NT2/D1 (cell line): ENCODE measurements at regions not wholly inside any gene's neighbourhood (a gene's known extent, or its start where the extent isn't known, plus 50 kb on each side); places are given as distances from the start of the nearest gene placed in this dataset.

Experiments used
- DNase-seq: peaks from one replicate; pipeline ENCODE4 v3.0.0-alpha.2; 2011; ENCODE audit warnings: low read depth, low spot score
- H3K27me3 ChIP-seq: 2 replicates; pipeline ENCODE4 v1.6.0; 2011; ENCODE audit warnings: mild to moderate bottlenecking; ENCODE audit not compliant: insufficient read length, insufficient read depth
- H3K36me3 ChIP-seq: 2 replicates; pipeline ENCODE4 v1.6.1; 2011; ENCODE audit warnings: mild to moderate bottlenecking, low read length, mixed read lengths; ENCODE audit not compliant: insufficient read depth, insufficient read length
- H3K4me1 ChIP-seq: 2 replicates; pipeline ENCODE4 v1.5.1; 2011; ENCODE audit not compliant: insufficient read depth, insufficient read length
- H3K4me3 ChIP-seq: 2 replicates; pipeline ENCODE4 v1.5.1; 2011; ENCODE audit warnings: low read depth; ENCODE audit not compliant: insufficient read length
- H3K9ac ChIP-seq: 2 replicates; pipeline ENCODE4 v1.6.0; 2011; ENCODE audit warnings: low read depth; ENCODE audit not compliant: insufficient read length
- H3K9me3 ChIP-seq: 2 replicates; pipeline ENCODE4 v1.5.1; 2011; ENCODE audit warnings: mild to moderate bottlenecking, low read length; ENCODE audit not compliant: insufficient read depth
- SUZ12 ChIP-seq: IDR thresholded peaks from 2 replicates; pipeline ENCODE4 v1.6.1; 2011; ENCODE audit not compliant: insufficient read length, insufficient read depth; ENCODE audit errors: extremely low read depth
- YY1 ChIP-seq: IDR thresholded peaks from 2 replicates; pipeline ENCODE4 v1.6.1; 2011; ENCODE audit not compliant: insufficient read length, insufficient read depth
- ZNF274 ChIP-seq: IDR thresholded peaks from 2 replicates; pipeline ENCODE4 v1.6.1; 2011; ENCODE audit warnings: mild to moderate bottlenecking, low read depth, low read length

DNA sequence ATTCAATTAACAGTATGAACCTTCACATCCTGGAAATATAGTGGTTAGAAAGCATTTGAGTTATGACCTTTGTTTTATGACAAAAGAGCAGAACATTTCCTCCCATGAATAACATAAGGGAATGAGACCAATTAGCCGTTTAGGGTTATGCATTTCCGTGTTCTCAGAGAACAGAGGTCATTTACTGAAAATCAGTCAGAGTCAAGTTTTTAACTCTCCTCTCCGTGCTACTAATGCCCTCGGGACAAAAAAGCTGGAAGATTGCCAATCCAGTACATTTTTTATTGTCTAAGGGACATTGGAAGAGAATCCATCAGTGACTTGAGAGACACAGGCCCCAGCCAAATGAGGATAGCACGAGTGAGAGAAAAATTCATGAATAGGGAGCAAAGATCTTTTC is 632.7 kb downstream of the RFPL4B start:
- Histone ChIP-seq H3K36me3 (no peaks in the 10 kb centered on the region), H3K9me3 (peaks cover 5% of the 10 kb centered on the region; the same call in 1 of the 2 replicates), H3K4me1 (no peaks in the 10 kb centered on the region), H3K4me3 (no peak overlapping the region), H3K9ac (no peak overlapping the region), H3K27me3 (no peaks in the 10 kb centered on the region)
- no peak for DNase-seq
- no peak for TF ChIP-seq SUZ12
- TF ChIP-seq ZNF274, result no peak
- no peak for TF ChIP-seq YY1

DNA sequence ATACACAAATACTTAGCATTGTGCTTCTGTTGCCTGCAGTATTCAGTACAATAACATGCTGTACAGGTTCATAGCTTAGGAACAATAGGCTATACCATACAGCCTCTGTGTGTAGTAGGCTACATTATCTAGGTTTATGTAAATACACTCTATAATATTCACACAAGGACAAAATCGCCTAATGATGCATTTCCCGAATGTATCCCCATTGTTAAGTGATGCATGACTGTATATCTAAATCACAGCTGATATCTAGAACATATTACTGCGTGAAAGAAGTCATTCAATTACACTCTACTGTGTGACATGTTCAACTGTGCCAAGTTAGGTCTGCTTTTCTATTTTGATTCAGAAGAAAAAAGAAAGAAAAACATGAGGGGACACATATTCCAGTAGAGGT is 633.5 kb downstream of the RFPL4B start:
- DNase-seq, result no peak
- TF ChIP-seq ZNF274 (no peak), SUZ12 (no peak), YY1 (no peak)
- Histone ChIP-seq H3K27me3 (no peaks in the 10 kb centered on the region), H3K4me3 (no peak overlapping the region), H3K9ac (no peak overlapping the region), H3K4me1 (no peaks in the 10 kb centered on the region), H3K9me3 (peaks cover 5% of the 10 kb centered on the region; the same call in 1 of the 2 replicates), H3K36me3 (no peaks in the 10 kb centered on the region)

DNA sequence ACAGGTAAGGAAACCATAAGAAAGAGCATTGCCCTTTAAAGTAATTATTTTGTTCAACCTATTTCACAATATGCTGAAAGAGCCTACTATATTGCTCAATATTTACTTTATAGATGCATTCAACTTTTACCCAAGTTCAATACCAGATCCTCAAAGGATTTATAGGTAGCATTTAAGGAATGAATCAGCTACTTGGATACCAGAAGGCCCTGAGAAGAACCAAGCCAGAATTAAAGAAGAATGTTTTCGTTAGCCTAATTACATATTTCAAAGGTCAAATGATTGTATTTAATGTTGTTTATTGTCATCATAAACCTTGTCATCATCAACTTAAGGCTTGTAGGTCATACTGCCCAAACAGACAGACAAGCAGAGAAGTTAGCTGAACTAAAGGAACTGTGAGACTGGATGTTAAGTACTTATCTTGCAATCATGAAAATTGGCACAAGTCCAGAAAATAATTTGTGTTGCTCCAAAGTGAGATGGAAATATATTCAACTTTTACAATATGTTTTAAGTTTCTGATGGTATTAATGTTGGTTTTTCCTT is 636.7 kb downstream of the RFPL4B start:
- no peaks in the 10 kb centered on the region for H3K9me3 ChIP-seq
- H3K4me1 ChIP-seq, result no peaks in the 10 kb centered on the region
- no peak overlapping the region for H3K4me3 ChIP-seq
- no peak for TF ChIP-seq YY1
- no peak for TF ChIP-seq ZNF274
- TF ChIP-seq SUZ12, result no peak
- no peak for DNase-seq
- no peak overlapping the region for H3K9ac ChIP-seq
- H3K36me3 ChIP-seq, result no peaks in the 10 kb centered on the region
- H3K27me3 ChIP-seq, result no peaks in the 10 kb centered on the region

DNA sequence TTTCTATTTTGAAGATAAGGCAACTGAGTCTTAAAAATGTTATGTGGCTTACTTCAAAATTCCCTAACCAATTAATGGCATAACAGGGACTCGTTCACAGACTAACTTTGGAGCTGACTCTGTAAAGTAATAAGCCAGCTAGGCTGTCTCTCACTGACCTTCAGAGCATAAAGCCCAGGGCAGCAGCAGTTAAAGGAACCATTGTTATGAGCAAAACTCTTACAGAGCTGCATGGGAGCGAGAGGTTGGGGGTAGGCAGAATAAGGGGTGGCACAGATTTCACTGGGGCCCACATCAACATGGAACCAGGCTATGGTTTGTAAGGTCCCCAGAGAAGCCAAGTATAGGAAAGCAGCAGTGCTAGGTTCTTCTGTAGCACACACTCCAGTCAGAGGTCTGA is 637.8 kb downstream of the RFPL4B start:
- H3K4me3 ChIP-seq, result no peak overlapping the region
- no peak for DNase-seq

DNA sequence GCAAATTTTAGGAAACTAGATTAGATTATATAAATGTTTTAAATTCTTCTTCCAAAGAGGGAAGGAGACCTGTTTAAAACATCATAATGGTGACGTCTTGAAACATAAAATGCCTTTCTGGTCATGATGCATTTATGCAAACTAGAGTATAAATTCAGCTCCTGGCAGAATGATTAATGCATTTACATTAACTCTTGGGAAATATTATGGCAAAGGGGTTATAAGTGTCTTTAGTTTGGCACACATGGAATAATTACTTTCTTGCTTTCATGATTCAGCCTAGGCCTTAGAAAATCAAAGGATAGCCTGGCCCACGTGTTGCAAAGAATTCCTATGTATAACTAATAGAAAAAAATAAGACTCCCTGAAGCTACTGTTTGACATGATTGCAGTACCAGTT is 639.2 kb downstream of the RFPL4B start:
- Histone ChIP-seq H3K36me3 (no peaks in the 10 kb centered on the region), H3K4me1 (no peaks in the 10 kb centered on the region), H3K27me3 (no peaks in the 10 kb centered on the region), H3K9me3 (no peaks in the 10 kb centered on the region), H3K9ac (no peak overlapping the region), H3K4me3 (no peak overlapping the region)
- TF ChIP-seq YY1, result no peak
- no peak for TF ChIP-seq ZNF274
- TF ChIP-seq SUZ12, result no peak
- DNase-seq, result no peak

More for the DNA sequence above, 637.8 kb downstream of the RFPL4B start:
- Histone ChIP-seq H3K9me3 (no peaks in the 10 kb centered on the region), H3K4me1 (no peaks in the 10 kb centered on the region), H3K27me3 (no peaks in the 10 kb centered on the region), H3K36me3 (no peaks in the 10 kb centered on the region), H3K9ac (no peak overlapping the region)
- TF ChIP-seq YY1 (no peak), SUZ12 (no peak), ZNF274 (no peak)

DNA sequence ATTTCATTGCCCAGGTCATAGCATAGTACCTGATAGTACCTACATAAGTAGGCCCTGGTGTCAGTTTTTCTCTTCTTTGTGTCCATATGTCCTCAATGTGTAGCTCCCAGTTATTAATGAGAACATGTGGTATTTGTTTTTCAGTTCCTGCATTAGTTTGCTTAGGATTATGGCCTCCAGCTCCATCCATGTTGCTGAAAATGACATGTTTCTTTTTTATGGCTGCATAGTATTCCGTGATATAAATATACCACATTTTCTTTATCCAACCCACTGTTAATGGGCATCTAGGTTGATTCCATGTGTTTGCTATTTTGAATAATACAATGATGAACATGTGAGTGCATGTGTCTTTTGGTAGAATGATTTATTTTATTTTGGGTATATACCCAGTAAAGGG is 641.6 kb downstream of the RFPL4B start:
- no peak for DNase-seq
- H3K4me3 ChIP-seq, result no peak overlapping the region
- no peak overlapping the region for H3K9ac ChIP-seq
- no peaks in the 10 kb centered on the region for H3K9me3 ChIP-seq
- H3K27me3 ChIP-seq, result no peaks in the 10 kb centered on the region
- H3K4me1 ChIP-seq, result no peaks in the 10 kb centered on the region
- H3K36me3 ChIP-seq, result no peaks in the 10 kb centered on the region
- TF ChIP-seq SUZ12, result no peak
- TF ChIP-seq YY1, result no peak
- no peak for TF ChIP-seq ZNF274

DNA sequence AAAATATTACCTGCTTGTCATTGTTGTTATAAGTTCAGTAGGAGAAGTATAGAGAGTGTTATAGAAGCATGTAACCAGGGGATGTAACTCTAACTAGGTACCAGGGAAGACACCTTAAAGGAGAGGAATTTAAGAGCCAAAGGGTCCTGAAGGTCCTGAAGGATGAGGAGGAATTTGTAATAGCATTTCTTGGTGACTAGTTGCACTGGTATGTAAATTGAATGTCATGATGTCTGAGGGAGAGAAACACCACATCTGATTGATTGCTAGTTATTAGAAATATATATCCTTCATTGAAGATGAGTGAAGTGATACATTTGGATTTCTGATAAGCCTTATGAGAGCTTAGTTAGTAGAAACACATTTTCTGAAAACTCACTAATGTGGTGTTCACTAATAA is 643.8 kb downstream of the RFPL4B start:
- Histone ChIP-seq H3K4me1 (no peaks in the 10 kb centered on the region), H3K9ac (no peak overlapping the region), H3K36me3 (no peaks in the 10 kb centered on the region), H3K4me3 (no peak overlapping the region), H3K27me3 (no peaks in the 10 kb centered on the region), H3K9me3 (no peaks in the 10 kb centered on the region)
- DNase-seq, result no peak
- TF ChIP-seq ZNF274 (no peak), YY1 (no peak), SUZ12 (no peak)
